DMS153 treated with DMSO at 0.1 percent for 48 hours (cell line): ENCODE measurements at regions not wholly inside any gene's neighbourhood (a gene's known extent, or its start where the extent isn't known, plus 50 kb on each side); places are given as distances from the start of the nearest gene placed in this dataset.
A peak's percentile ranks its signal among the peaks of the same experiment; 100 is the strongest.
"Not testable (repeated sequence)": the region's sequence is repeated elsewhere in the genome, so short reads cannot be mapped to it uniquely, and the experiment has no call there.

ENCODE experiments used
- DNase-seq: peaks from one replicate; lab custom pipeline; 2025; ENCODE audit not compliant: unreplicated experiment; lab: John Stamatoyannopoulos, UW

GRCh38 chr6:58067867-58068548, 750.6 kb downstream of the PRIM2 start:
- DNase-seq = not testable (repeated sequence)

DNA sequence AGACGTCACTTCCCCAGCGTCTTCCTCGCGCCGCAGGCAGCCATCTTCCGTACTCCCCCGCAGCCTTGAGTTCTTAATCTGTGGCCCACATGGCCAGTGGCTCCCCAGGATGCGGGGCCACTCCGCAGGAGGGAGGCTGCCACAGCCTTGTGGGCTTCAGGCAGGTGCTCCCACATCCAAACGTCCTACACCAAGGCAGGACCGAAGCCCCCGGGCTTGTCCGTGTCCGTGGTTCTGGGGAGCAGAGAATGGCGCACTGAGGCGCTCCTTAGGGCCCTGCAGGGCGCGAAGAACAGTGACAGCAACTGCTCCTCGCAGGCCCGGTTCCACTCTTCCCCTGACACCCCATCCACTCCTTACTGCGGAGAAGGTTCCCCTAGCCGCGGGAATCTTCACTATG, 755.8 kb downstream of the PRIM2 start:
- no peak for DNase-seq

GRCh38 chr6:58090067-58090466, 772.6 kb downstream of the PRIM2 start:
- not testable (repeated sequence) for DNase-seq

GRCh38 chr6:58097251-58097650, 779.8 kb downstream of the PRIM2 start:
- DNase-seq = not testable (repeated sequence)

GRCh38 chr6:58113960-58114359, 796.5 kb downstream of the PRIM2 start:
- no peak for DNase-seq

- not testable (repeated sequence) for DNase-seq
These were observed 799.7 kb downstream of the PRIM2 start for GRCh38 chr6:58117162-58117561.

DNA sequence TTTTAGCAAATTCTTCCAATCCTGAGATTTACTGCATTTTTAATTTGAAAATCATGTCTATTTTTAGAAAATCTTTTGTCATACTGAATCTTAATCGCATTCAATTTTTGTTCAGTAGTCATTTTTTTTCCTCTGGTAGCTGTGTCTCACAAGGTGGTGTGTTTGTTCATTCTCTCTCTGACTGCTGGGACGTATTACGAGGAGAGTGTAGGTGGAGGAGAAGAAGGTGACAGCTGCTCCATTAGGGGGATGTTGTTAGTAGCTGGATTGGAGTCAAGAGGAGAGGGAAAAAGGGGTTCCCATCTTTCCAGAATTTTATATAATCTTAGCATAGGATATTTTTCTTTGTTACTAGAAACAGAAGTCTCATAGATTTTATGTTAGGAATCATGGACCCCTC, 804.2 kb downstream of the PRIM2 start:
- not testable (repeated sequence) for DNase-seq

GRCh38 chr6:58123770-58124169, 806.3 kb downstream of the PRIM2 start:
- not testable (repeated sequence) for DNase-seq

GRCh38 chr6:58128549-58128948, 811.1 kb downstream of the PRIM2 start:
- not testable (repeated sequence) for DNase-seq

DNA sequence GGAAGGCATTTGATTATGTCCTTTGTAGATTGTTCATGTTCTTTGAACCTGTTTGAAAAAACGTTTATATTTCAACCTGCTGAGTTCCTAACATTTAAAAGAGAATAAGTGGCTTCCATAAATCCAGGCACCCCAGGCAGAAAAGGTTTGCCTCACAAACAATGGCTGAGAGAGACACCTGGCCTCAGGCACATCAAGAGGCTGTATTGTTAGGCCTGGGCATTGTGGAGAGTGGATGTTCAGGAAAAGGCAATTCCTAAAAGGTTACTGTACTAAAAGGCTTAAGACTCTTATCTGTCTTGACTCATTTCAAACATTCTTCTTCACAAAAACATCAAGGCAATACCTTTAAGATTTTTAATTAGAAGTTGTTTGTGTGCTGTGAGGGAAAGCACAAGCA, 811.7 kb downstream of the PRIM2 start:
- peak; percentile 5 for DNase-seq

DNA sequence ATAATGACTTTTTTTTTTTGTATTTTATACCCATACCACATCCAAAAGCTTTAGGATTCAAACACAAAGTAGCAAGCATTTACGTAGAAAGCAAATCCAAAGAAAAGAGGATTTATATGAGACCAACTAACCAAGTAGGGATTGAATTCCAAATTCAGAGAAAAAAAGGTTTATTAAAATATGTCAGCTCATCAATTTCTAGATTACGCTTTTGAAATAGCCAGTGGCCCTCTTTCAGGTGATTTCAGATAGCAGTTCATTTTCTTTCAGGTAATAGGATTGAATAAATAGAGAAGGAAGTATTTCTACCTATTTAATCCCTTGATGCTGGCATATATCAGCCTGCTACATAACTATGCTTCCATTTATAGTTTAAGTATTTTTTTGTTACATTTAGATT, 822.3 kb downstream of the PRIM2 start:
- DNase-seq = not testable (repeated sequence)

DNA sequence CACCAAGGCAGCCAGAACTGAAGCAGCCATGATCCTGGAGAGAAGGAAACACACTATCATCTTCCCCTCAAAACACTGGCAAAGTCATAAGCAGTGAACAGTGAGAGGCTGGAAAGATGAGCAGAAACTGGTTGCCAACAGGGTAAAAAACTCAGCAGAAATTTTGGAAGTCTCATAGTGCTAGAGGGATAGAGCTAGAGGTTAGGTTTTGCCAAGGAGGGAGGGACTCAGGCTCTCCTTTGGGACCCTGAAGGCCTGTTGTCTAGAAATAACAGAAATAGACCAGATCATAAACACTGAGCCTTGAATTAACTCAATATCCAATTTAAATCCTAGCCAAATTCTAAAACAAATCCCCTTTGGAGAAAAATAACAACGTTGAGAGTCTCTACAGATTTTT, 853.6 kb downstream of the PRIM2 start:
- DNase-seq = not testable (repeated sequence)

GRCh38 chr6:58181557-58182065, 864.2 kb downstream of the PRIM2 start:
- not testable (repeated sequence) for DNase-seq

DNA sequence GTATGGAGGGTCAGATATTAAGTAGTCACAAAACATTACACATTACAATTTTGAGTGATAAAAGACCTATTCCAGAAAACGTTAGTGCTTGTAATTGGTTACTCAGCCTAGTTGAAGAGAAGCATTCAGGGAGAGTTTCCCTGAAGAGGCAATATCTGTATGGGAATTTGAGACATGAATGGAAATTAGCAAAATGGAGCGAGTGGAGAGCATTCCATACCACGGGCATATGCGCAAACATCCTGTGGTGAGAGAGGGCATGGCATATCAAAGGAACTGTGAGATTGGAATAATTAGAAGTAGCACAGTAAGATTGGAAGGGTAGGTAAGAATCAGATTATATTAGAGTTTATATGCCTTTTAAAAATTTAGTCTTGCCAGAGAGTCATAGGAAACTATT, 867.9 kb downstream of the PRIM2 start:
- DNase-seq = not testable (repeated sequence)

GRCh38 chr6:58193209-58193608, 875.8 kb downstream of the PRIM2 start:
- not testable (repeated sequence) for DNase-seq

GRCh38 chr6:58198301-58198700, 880.9 kb downstream of the PRIM2 start:
- DNase-seq = no peak

GRCh38 chr6:58237124-58237523, 919.7 kb downstream of the PRIM2 start:
- DNase-seq = not testable (repeated sequence)

DNA sequence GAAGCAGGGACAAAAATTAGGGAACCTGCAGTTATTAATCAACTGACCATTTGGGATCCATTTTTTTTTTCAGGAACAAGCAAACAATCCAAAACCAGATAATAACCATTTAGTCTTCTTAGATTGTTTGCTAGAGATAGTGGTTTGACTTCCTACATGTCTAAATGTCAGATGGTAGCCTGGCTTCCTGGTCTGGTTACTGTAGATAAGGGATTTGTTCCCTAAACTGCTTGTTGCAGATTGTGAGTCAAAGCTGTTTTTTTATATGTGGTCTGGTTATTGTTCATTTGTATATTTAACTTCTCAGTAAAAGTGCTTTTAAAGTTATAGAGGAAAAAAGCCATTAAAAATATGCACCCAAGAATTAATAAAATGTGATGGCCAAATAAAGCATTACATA, 921.0 kb downstream of the PRIM2 start:
- DNase-seq = not testable (repeated sequence)

DNA sequence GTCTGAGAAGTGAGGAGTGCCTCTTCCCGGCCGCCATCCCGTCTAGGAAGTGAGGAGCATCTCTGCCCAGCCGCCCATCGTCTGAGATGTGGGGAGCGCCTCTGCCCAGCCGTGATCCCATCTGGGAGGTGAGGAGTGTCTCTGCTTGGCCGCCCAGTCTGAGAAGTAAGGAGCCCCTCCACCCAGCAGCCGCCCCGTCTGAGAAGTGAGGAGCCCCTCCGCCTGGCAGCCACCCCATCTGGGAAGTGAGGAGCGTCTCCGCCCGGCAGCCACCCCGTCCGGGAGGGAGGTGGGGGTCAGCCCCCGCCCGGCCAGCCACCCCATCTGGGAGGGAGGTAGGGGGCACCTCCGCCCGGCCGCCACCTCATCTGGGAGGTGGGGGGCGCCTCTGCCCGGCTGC, 940.2 kb downstream of the PRIM2 start:
- DNase-seq = not testable (repeated sequence)

DNA sequence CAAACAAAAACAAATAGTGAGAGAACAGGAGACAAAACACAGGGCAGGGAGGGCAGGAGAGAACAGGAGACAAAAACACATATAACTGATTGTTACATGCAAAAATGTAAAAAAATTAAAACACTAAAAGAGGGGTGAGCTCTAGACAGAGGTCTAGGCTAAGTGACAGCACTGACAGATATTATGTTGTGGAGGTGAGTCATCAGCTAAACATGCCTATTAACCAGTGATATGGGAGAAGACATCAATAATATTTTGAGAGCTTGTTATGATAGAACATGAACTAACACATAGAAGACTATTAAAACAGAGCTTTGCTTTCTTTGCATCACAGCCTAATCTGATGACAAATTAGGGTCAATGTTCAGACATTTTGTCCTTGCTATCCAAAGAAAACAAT, 972.7 kb downstream of the PRIM2 start:
- DNase-seq = no peak

DNA sequence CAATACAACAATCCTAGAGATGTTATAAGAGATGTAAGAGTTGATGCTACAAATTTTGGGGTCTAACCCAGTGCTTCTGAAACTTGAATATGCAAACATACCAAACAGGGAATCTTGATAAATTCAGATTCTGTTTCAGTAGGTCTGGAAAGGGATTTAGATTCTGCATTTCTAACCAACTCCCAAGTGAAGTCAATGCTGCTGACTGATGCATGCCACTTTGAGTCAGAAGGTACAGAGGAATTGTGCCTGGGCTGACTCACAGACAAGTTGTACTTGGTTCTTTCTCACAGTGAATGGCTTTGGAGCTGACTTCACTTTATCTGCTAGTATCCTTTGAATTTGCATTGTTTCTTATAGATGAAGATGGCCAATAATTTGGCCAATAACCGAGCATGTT, 973.9 kb downstream of the PRIM2 start:
- not testable (repeated sequence) for DNase-seq

- DNase-seq = not testable (repeated sequence)
These were observed 990.5 kb downstream of the PRIM2 start for GRCh38 chr6:58307901-58308300.

GRCh38 chr6:58332108-58332507, 1014.7 kb downstream of the PRIM2 start:
- DNase-seq = not testable (repeated sequence)
